ENCODE measurements at regions not wholly inside any gene's neighbourhood (a gene's known extent, or its start where the extent isn't known, plus 50 kb on each side); places are given as distances from the start of the nearest gene placed in this dataset.

DNA sequence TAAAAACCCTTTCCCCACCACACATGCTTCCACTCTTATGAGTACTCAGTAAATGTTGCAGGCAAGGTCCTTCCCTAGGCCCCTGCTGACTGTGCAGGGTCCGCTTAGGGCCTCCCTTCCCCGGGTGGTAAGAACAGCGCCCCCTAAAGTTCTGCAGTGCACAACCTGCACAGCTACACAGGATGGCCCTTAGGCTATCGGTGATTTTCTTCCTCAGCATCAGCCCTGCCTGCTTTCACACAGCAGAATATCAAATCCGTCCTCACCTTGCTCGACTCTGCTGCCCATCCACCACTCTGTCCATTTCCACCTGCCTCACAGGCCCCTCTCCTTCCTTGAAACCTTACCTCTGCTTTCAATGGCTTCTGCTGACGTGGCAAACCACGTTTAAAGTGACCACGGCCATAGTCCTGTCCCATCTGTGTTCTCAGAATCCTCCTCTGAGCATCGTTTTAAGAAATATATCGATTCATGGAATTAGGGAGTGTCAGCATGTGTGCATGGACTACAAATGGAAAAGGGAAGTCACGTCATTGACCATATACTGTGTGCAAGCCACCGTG, 51.4 kb upstream of the TMEM132E start:
- Histone ChIP-seq H3K36me3 (no peaks in the 10 kb centered on the region), H3K4me3 (ENCODE audit: low read depth, low read length) (no peak overlapping the region), H3K27ac (no peak overlapping the region), H3K27me3 (ENCODE audit: insufficient read depth, low read depth, severe bottlenecking) (no peaks in the 10 kb centered on the region), H3K9me3 (ENCODE audit: severe bottlenecking) (no peaks in the 10 kb centered on the region)
- TF ChIP-seq, protein P1, sequence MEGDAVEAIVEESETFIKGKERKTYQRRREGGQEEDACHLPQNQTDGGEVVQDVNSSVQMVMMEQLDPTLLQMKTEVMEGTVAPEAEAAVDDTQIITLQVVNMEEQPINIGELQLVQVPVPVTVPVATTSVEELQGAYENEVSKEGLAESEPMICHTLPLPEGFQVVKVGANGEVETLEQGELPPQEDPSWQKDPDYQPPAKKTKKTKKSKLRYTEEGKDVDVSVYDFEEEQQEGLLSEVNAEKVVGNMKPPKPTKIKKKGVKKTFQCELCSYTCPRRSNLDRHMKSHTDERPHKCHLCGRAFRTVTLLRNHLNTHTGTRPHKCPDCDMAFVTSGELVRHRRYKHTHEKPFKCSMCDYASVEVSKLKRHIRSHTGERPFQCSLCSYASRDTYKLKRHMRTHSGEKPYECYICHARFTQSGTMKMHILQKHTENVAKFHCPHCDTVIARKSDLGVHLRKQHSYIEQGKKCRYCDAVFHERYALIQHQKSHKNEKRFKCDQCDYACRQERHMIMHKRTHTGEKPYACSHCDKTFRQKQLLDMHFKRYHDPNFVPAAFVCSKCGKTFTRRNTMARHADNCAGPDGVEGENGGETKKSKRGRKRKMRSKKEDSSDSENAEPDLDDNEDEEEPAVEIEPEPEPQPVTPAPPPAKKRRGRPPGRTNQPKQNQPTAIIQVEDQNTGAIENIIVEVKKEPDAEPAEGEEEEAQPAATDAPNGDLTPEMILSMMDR (IDR thresholded peaks at IDR 0.05; ENCODE audit: low read depth, low read length), result peak; percentile 60; the same call in 1 of the 2 replicates
- no peak for DNase-seq

GRCh38 chr17:34527136-34527907, 52.1 kb upstream of the TMEM132E start:
- no peak overlapping the region for H3K4me3 ChIP-seq (ENCODE audit: low read depth, low read length)
- H3K9me3 ChIP-seq (ENCODE audit: severe bottlenecking), result no peaks in the 10 kb centered on the region
- TF ChIP-seq, protein P1 (IDR thresholded peaks at IDR 0.05; ENCODE audit: low read depth, low read length), result no peak
- no peaks in the 10 kb centered on the region for H3K27me3 ChIP-seq (ENCODE audit: insufficient read depth, low read depth, severe bottlenecking)
- no peak for DNase-seq
- H3K36me3 ChIP-seq, result no peaks in the 10 kb centered on the region
- H3K27ac ChIP-seq, result no peak overlapping the region

DNA sequence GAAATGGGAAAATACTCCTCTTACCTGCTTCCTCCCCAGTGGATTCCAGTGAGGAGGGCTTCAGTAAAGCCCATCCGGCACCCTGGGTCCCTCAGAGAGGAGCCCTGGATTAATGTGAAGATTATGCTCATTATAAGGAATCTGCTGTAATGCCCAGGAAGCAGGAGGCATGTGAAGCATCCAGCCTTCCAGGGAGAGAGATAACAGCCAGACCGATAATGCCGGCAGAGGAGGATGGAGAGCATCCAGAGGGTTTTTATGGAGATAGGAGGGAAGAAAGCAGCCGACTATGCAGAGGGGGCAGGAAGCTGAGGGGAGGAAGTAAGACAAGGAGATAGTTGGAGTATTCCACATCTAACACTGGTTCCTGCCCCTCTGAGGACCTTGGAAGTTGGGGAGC, 53.7 kb upstream of the TMEM132E start:
- H3K36me3 ChIP-seq, result no peaks in the 10 kb centered on the region
- H3K27ac ChIP-seq, result no peak overlapping the region
- no peaks in the 10 kb centered on the region for H3K27me3 ChIP-seq (ENCODE audit: insufficient read depth, low read depth, severe bottlenecking)
- H3K9me3 ChIP-seq (ENCODE audit: severe bottlenecking), result no peaks in the 10 kb centered on the region
- TF ChIP-seq, protein P1 (IDR thresholded peaks at IDR 0.05; ENCODE audit: low read depth, low read length), result no peak
- DNase-seq, result no peak
- H3K4me3 ChIP-seq (ENCODE audit: low read depth, low read length), result no peak overlapping the region

- TF ChIP-seq, protein P1 (IDR thresholded peaks at IDR 0.05; ENCODE audit: low read depth, low read length), result no peak
- DNase-seq, result no peak
- Histone ChIP-seq H3K27ac (no peak overlapping the region), H3K9me3 (ENCODE audit: severe bottlenecking) (no peaks in the 10 kb centered on the region), H3K4me3 (ENCODE audit: low read depth, low read length) (no peak overlapping the region), H3K27me3 (ENCODE audit: insufficient read depth, low read depth, severe bottlenecking) (no peaks in the 10 kb centered on the region), H3K36me3 (no peaks in the 10 kb centered on the region)
These were observed 57.4 kb upstream of the TMEM132E start for GRCh38 chr17:34521955-34522354.

DNA sequence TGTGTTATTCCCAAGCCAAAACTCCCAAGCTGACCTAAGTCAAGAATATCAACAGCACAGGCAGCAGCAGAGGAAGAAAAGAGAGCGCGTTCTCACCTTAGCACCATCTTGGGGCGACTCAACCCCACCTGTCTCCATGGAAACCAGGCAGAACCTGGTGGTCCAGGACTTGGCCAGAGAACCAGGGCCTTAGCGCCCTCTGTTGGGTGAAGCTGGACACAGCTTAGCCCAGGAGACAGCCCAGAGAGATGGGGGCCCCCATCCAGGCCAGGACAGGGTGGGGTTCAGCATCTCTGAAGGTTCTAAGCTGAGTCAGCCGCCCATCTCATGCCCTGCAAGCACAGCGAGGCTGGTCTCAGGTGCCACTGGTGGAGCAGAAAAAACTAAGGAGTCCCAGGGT, 60.1 kb upstream of the TMEM132E start:
- TF ChIP-seq, protein P1 (IDR thresholded peaks at IDR 0.05; ENCODE audit: low read depth, low read length), result peak; percentile 90
- Histone ChIP-seq H3K4me3 (ENCODE audit: low read depth, low read length) (no peak overlapping the region), H3K9me3 (ENCODE audit: severe bottlenecking) (no peaks in the 10 kb centered on the region), H3K27me3 (ENCODE audit: insufficient read depth, low read depth, severe bottlenecking) (no peaks in the 10 kb centered on the region), H3K36me3 (no peaks in the 10 kb centered on the region), H3K27ac (no peak overlapping the region)
- DNase-seq, result peak; percentile 54

All from WERI-Rb-1 (cell line).